NCI-H1436 (cell line): ENCODE measurements at regions not wholly inside any gene's neighbourhood (a gene's known extent, or its start where the extent isn't known, plus 50 kb on each side); places are given as distances from the start of the nearest gene placed in this dataset.
"Not testable (repeated sequence)": the region's sequence is repeated elsewhere in the genome, so short reads cannot be mapped to it uniquely, and the experiment has no call there.

Source experiments
- DNase-seq: peaks from one replicate; lab custom pipeline; 2025; lab: John Stamatoyannopoulos, UW

DNA sequence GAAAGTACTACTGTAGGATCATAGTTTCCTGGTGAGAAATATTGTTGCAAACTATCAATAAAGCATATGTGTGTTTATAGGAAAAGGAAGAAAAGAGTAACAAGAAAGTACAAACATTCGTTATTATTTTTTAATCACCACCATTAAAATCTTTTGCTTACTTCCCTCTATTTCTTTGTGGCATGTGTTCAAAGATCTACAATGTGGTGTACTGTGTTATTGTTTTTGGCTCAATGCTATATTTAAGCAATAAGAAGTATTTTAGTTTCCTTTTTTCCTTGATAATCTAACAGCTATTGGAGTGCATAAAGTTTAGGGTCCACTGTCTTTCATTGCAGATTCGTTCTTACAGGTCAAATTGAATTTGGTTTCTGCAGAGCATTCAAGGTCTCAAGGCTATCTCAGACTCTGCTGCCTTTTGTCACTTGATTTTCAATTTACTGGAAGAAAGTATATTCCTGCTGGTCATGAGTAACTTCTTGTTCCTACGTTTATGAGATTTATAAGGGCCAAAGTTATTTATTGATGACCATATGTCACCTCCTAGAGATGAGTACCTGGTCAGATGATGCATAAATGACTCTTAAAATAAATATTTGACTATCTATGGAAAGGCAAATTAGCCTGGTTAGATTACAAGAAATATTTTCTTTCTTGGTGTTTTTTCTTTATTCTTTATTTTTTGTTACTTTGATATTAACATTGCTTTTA is 323.0 kb downstream of the TMEM167A start:
- DNase-seq: no peak

DNA sequence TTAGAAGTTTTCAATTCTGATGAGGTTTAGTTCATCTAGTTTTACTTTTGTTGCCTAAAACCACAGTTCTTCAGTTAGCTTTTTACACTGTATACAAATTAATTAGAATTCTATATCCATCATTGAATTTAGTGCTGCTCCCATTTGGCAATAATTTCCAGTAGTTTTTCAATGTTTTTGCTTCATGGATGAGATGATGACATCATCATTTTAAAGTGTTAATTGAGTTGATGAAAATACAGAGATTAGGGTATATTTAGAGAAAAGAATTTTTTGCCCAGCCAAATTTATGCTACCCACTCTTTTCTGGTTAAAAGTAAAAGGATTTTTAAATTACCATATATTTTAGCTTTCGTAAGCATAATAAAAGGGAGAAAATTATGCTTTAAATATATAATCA is 323.8 kb downstream of the TMEM167A start:
- DNase-seq: no peak

DNA sequence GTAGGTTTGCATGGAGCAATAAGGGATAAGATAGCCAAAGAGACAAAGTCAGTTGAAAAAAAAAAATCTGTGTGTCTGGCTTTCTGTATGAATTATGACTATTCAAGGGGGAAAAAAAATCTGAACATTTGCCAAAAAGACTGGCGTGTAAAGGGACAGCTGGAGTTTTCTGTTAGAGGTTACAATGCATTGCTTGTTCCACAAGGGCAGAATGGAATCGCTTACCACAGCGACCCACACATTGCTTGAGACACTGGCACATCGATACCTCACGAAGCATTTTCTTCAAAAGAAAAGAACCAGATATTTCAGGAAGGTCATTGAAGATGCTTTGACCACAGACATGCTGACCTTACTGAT is 327.8 kb downstream of the TMEM167A start:
- DNase-seq: no peak

DNA sequence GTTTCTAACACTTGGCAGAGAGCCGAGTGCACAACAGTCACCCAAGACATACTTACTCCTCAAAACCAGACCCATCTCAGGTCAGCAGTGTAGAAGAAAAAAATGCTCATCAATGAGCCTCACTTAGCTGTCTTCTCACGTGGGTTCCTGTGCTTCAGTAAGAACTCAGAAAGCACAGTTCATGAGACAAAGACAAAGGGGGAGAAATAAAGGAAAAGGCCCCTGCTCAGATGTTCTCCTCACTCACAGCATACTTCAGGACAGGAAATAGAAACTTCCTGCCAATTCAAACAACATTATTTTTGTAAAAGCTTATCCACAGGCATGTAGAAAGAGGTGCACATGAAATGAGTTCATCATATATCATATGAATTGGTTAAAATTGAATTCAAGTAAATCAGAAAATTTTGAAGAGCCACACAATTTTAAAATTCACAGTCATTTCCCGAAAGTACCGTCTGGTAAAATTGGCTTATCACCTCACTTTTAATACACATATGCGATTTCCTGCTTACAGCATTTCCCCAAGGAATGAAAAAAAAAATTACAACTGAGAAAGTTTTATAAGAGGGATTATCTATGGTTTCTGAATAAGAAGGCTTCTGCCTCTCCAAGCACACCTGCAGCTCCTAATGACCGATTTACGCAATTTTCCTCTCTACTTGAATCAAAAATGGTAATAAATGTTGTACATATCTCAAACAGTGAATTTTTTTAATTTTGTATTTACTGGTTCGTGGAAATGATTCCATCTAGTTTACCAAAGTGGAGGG is 328.3 kb downstream of the TMEM167A start:
- no peak for DNase-seq

DNA sequence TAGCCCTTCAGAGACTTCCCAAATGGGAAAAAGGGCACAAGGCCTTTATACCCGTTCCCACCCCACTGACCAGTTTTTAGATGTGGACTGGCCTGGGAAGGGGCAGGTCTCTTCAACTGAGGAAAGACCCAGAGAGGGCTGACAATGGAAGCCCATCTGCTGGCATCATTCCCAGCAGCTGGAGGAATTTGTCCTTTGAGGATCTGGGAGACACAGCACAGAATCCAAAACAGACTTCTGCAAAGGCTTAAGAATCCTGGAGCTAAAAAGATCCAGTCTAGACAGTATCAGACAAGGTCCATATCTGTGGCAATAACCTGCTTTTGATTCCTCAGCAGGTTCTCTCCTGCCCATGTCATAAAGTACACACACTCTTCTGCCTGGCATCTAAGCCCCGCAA is 329.2 kb downstream of the TMEM167A start:
- no peak for DNase-seq

DNA sequence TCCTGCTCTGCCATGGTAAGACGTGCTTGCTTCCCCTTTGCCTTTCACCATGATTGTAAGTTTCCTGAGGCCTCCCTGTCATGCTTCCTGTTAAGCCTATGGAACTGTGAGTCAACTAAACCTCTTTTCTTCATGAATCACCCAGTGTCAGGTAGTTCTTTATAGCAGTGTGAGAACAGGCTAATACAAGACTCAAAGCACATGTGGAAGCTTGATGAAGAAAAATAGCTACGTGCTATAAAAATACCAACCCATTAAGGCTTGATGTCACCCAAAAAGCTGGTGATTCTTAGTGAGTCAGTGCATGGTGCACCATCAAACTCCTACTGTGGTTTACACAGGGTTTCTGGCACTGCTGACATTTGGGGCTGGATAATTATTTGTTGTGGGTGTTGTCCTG is 332.2 kb downstream of the TMEM167A start:
- DNase-seq: no peak

DNA sequence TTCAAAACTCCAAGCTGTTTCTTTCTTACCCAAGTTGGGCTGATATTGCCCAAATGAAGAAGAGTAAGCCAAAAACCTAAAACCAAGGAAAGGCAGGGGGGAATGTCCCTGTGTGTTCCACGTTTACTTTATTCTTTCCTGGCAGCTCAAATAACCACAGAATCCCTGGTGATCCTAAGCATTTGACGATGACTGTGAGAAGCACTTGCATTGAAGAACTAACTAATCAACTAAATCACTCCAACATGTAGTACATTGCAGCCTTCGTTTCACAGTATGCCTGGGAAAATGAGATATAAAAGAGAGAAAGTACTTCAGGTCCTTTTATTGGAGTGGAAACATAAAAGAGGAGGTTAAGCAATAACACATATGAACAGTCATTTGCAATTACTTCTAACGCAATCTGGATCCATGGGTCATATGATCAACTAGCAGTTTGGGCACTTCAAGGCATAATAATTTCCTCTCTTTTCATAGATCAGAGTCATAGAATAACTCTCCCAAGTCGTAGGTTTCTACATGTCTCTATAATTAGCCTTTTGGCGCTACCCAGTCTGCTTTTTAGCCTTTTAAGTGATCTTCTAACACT is 338.4 kb downstream of the TMEM167A start:
- peak; percentile 18 for DNase-seq

DNA sequence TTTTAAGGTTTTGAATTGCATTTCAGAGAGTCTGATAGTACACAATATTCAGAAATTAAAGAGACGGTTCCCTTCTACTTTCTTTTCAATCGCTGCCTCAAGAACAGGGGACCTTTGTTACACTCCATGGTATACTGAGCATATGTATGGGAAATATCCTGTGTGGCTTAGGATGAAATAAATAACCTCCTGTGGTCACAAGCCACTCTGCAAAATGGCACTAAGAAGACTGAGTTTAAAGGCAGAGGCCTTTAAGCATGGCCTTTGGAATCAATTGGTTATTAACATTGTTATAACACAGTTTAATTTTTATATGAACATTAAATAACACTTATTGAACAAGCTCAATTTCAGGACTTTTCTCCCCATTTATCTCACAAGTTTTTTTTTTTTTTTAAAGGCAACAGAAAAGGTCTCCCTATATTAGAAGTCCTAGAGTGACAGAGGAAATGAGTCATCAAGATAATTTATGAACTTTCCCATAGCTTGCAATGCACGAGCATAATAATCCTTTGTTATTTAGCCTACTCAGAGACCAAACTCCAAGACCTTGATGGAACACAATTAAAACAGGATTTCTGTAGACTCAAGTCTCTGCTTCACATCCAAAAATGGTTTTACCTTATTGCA is 341.9 kb downstream of the TMEM167A start:
- DNase-seq: no peak

DNA sequence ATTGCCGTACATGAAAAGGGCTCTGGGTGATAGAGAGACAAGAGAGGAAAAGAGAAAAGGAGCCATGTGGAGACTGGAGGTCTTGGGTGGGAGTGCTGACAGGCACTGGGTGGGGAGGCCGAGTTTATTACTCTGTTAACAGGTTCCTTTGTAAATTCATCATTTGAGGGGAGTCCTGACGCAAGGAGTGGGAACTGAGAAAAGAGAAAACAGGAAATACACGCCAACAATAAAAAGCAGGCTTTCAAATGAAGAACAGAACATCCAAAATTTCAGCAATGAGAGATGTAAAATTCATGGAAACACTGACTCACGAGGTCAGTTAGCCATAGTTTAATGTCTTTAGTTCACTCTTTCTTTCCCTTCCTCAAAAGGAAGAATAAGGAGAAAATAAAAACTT is 342.8 kb downstream of the TMEM167A start:
- DNase-seq: no peak

DNA sequence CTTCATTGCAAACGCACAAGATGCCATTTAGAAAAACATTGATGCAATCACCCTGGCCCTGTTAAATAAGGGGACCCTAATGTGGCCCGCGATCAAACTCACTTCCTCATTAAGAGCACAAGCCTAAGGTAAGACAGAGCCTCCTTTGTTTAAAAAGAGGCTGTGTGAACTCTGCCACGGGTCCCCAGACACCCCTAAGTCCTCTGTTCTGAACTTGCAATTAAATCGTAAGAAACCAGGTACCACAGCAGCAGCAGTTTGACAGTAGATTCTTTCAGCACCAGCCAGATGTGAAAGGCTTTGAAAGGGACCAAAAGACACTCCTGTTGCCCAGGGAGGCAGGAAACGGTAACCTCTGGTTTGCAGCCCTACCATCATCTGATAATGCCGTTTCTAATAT is 346.3 kb downstream of the TMEM167A start:
- no peak for DNase-seq

DNA sequence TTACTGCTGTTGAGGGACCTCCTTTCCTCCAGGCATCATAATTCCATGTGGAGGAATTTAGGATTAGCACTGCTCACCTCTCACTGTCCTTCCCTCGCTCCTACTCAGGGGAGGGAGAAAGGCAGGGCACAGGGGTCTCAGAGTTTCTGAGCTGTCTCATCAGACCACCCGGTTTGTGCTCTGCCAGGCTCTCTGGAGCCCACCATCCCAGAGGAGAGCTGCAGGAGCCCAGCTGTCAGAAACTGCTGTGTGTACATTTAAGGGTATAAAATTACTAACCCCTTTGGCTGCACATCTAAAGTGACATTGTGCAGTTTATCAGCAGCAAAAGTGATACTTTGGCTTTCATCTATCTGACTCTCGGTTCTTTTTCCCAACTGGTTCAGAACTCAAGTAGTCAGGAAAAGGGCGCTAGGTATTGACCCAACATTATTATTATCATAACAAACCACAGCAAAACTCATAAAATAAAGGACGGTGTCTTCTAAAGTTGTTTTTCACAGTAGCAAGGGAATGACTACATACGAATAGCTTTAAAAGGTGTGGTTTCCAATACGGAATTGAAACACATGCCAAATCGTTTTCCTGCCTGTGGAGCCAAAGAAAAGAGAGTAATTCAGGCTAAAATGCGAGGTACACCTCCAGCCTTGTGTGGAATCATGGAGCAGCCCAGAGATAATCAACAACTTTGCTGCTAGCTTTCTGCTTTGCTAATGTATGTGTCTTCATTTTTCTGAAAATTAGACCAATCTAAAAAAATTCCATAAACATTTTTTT is 348.1 kb downstream of the TMEM167A start:
- no peak for DNase-seq

DNA sequence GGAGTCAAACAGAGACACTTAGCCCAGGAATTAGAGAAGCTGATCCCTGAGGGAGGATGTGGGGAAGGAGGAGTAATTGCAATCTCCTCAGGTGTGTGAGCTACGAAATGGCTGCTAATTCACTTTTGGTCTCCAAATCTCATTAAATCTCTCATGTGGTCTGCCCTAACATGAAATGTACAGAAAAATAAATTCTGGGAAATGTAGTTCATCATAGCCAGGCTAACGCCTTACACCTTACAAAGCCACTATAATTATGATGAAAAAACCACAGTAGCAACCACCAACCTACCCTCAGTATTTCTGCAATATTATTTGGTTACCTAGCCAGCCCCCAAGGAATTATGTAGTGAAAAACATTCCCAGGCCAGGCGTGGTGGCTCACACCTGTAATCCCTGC is 354.0 kb downstream of the TMEM167A start:
- no peak for DNase-seq

DNA sequence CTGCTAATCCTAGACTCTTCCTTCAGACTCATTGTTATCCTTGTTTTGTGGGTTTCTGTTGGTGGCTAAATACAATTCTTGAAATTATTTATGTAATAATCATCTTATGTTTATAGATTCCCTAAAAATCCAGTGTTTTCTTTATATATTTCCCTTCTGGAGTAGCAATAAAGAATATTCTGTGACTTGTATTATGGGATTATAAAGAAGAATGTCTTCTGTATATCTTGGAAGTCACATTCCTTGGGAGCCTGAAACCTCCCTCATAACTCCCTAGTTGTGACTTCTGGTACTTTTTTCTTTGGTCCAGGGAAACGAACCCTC is 356.1 kb downstream of the TMEM167A start:
- DNase-seq: no peak

DNA sequence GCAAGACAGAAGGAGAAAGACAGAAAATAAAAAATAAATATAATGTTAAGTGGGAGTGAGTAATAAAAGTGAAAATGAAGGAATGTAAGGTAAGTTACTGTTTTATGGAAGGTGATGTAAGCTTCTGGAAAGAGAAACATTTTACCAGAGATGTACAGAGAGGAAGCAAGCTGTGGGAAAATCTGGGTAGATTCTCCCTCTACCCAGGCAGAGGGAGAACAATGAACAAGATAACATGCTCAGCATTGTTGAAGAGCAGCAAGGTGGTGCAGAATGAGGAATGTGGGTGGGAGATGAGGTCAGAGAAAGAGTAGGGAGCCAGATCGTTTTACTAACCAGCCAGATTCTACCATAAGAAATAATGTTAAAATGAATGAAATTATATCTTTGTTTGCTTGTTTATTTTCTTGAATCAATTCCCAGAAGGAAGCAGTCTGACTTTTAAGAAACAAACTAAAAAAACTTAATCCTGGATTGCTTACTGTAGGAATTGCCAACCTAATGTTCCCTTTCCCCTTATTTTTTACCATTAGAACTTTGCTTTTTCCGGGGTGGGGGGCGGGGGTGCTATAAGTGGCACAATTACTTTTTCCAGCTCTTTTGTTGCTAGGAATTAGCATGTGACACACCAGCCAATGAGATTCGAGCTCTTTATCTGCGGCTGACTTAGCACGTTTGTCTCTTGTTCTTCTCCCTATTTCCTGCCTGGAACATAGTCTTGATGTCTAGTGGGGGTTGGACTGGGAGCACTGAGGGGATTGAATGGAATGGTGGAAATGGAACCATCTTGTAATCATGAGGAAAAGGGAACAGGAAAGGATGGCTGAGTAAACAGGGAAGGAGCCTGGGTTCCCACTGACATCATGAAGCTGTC is 356.7 kb downstream of the TMEM167A start:
- no peak for DNase-seq

DNA sequence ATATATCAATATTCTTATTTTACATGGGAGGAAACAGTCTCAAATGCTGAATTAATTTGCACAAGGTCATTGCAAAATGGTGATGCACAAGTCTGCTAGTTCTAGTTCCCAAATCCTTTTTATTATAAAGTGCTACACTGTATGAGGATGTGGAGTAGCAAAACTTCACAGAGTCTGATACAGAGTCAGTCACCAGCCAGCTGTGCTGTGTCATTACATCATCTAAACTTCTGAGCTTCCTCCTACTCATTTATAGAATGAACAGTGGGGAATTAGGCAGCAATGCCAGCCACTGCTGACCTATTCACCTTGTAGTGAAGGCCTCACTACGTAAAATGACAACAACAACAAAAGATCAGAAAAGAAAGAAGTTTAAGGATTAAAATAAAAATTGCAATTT is 357.8 kb downstream of the TMEM167A start:
- no peak for DNase-seq

DNA sequence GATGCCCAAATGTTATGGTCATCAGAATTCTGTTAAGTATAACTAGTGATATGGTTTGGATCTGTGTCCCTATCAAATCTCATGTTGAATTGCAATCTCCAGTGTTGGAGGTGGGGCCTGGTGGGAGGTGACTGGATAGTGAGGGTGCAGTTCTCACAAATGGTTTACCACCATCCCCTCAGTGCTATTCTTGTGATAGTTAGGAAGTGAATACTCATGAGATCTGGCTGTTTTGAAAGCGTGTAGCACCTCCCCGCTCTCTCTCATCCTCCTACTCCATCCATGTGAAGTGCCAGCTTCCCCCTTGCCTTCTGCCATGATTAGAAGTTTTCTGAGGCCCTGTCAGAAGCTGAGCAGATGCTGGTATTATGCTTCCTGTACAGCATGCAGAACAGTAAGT is 359.5 kb downstream of the TMEM167A start:
- DNase-seq: no peak

DNA sequence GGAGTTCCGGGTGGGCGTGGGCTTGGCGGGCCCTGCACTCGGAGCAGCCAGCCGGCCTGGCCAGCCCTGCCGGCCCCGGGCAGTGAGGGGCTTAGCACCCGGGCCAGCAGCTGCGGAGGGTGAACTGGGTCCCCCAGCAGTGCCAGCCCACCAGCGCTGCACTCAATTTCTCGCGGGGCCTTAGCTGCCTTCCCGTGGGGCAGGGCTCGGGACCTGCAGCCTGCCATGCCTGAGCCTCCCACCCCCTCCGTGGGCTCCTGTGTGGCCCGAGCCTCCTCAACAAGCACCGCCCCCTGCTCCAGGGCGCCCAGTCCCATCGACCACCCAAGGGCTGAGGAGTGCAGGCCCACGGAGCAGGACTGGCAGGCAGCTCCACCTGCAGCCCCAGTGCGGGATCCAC is 362.5 kb downstream of the TMEM167A start:
- not testable (repeated sequence) for DNase-seq

DNA sequence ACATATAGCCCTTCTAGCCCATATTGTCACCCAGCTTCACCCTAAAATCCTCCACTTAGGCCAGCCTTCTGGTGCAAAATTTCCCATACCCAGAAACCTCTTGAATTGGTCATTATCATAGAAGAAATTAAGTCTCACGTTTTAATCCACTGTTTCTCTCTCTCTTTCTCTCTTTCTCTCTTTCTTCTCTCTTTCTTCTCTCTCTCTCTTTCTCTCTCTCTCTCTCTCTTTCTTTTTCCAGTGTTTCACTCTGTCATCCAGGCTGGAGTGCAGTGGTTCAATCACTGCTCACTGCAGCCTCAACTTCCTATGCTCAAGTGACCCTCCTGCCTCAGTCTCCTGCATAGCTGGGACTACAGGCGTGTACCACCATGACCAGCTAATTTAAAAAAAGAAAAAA is 363.4 kb downstream of the TMEM167A start:
- no peak for DNase-seq

DNA sequence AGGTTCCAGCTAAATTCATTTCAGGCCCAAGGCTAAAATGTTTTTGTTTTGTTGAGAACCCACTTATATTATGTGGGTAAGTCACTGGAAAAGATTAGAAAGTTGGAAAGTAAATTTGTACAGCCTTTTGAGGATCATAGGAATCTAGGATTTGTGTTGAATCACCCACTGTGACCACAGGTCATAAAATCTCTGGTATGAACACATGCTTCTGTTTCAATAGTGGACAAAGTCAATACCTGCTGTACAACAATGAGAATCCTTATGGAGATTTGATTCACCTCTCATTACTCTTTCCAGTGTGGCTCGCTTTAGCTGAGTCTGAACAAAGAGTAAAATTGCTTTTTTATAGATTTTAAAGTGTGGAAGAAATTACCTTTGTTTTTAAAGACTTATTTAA is 369.5 kb downstream of the TMEM167A start:
- DNase-seq: no peak

DNA sequence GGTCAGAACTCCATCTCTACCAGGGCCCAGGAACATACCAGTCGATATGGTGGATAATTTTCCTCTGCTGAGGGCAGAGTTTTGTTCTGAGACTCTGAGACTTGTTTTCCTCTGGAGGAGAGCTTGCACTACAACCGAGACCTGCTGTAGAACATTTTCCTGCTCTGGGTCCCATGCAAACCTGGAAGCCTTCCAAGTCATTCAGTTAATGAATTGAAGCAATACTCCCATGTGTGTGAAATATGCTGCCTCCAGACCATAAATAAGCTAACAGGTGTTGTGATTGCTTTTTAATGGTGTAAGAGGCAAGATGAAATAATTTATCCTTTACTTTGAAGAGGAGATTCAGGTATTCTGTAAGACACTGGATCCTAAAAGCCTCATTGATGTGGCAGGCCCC is 372.8 kb downstream of the TMEM167A start:
- no peak for DNase-seq

DNA sequence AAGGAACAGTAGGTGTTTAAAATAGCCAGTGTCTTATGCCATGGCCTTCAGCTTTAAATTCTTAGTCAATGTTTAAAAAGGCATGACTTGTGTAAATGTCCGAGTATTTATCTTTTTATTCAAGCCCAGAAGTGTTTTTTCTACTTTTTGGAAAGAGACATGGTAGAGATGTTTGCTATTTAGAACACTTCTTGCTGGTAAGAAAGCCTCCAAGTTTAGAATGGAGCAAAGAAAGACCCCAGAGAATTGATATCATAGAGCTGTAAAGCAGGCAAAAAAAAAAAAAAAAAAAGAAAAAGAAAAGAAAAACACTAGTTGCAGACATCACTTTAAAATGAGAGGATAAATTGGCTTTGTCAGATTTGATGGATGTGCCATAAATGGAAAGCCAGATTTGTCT is 375.1 kb downstream of the TMEM167A start:
- no peak for DNase-seq
